GM19452 (cell line): ENCODE measurements at regions not wholly inside any gene's neighbourhood (a gene's known extent, or its start where the extent isn't known, plus 50 kb on each side); places are given as distances from the start of the nearest gene placed in this dataset.
"Not testable (repeated sequence)": the region's sequence is repeated elsewhere in the genome, so short reads cannot be mapped to it uniquely, and the experiment has no call there.

Source experiments
- ATAC-seq: cut with Tn5 transposase; IDR thresholded peaks from one replicate; pipeline ENCODE4 v1.9.1; 2021; ENCODE audit not compliant: unreplicated experiment

DNA sequence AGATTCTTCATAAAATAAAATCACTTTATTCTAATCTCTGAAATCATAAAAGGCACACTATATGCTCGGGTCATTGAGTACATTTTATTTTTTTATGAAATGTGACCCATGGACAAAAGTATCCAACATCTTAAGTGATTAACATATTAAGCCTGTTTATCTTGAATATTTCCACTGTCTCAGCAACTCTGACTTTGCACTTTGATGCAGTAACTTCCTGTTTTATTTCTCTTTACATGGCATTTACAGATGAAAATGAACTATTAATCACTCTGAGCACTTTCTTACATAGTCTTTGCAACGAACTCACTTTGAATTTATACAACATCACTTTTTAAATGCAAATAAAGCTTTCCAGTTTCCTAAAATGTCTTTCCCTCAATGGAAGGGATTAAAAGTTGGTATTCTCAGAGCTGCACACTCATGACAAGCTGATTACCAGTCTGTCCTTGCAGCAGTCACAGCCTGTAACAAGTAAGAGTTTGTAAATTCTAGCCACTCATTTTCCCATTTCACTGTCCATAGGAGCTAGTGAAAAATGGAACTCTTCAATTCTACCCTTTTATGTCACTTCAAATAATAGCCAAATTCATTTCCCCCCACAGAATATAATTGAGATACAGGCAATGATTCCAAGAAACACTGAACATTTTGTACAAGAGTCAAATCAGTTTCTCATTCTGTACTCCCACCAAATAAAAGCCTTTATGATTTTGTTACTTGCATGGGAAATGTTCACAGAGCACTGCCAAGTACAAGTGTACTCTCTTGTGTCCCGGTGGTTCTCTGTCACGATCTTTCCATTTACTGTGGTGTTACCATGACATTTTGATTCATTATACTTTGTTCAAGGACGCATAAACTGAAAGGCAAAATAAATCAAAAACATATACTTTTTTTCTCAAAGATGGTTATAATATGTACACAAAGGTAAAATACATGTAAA is 1968.9 kb downstream of the PCDH9 start:
- no peak for ATAC-seq

GRCh38 chr13:65240773-65241172 is 1989.4 kb downstream of the PCDH9 start:
- ATAC-seq: no peak

DNA sequence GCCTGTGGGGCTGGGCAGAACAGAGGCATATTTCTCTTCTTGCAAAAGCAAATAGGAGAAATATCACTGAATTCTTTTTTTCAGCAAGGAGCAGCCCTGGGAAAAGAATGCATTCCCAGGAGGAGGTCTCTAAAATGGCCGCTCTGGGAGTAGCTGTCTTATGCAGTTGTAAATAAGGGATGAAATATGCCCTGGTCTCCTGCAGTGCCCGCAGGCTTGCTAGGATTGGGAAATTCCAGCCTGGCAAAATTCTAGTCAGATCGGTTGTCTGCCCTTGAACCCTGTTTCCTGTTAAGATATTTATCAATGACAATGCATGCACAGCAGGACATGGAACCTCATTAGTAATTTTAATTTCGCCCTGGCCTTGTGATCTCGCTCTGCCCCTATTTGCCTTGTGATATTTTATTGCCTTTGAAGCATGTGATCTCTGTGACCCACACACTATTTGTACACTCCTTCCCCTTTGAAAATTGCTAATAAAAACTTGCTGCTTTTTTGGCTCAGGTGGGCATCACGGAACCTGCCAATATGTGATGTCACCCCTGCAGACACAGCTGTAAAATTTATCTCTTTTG is 1993.2 kb downstream of the PCDH9 start:
- no peak for ATAC-seq

DNA sequence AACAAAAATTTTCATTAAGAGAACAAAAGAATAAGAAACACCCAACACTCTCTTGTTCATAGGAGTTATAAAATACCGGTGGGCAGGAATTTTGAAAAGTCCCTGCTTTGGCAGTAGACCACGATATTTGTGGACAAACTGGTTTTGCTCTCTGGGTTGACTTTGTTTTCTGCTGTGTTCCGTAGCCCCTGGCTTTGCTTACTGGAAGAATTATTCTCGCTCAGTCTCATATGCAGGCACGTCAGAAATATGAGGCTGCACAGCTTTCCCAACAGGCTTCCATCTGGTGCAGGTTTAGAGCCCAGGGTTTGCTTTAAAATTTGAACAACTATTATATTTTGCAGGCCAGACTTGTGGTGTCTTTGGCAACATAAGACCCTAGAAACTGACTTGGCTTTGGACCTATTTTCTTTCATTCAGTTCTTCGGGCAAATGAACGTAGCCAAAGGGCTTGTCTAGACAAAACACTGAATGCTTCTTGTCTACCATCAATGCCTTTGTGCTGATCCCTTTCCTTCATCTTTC is 2012.6 kb downstream of the PCDH9 start:
- no peak for ATAC-seq

GRCh38 chr13:65202845-65203244 is 2027.3 kb downstream of the PCDH9 start:
- not testable (repeated sequence) for ATAC-seq

DNA sequence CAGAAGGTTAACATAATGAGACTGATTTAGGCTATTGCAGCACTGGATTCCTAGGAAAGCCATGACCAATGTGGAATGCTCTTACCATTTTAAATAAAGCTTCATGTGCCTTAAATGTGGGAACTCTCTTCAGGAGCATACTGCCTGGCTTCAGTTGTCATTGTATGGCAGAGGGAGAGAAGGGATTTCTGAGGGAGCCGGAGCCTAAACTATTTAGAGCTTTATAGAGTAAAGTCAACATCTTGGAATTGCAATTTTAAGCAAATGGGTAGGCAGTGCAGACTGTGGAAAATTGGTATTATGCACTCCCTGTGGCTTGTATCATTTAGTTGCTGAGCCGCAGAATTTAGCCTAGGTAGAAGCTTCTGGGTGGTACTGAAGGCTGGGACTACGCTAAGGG is 2041.4 kb downstream of the PCDH9 start:
- no peak for ATAC-seq

DNA sequence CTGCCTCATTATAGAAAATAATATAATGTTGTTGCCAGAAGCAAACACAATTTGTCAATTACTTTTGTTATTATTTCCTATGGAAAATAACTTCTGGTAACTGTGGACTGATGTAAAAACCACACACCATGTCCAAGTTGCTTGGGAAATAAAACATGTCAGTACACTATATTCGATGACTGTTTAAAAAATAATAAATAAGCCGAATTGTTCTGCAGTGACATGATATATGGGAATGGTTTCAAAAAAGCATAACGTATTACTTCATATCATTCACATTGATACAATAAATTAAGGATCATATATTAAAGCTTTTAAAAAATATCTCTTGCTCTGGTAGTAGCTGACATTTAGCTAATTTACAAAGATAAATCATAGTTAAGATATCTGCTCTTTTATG is 2062.1 kb downstream of the PCDH9 start:
- no peak for ATAC-seq

DNA sequence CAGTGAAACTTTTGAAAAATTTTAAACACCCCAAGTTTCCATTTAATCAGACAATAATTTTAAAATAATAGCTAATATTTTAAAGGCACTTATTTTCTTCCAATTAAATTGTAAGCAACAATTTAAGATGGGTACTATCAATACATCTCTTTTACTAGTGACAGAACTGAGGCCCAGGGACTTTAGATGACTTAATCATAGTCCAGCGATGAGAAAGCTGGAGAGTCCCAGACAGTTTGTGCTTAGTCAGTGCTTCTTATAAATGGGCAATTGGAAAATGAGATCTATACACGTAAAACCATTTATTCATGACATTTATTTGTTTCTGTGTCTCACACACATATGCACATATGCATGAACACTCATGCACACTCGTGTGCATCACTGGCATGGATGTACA is 2063.5 kb downstream of the PCDH9 start:
- no peak for ATAC-seq

DNA sequence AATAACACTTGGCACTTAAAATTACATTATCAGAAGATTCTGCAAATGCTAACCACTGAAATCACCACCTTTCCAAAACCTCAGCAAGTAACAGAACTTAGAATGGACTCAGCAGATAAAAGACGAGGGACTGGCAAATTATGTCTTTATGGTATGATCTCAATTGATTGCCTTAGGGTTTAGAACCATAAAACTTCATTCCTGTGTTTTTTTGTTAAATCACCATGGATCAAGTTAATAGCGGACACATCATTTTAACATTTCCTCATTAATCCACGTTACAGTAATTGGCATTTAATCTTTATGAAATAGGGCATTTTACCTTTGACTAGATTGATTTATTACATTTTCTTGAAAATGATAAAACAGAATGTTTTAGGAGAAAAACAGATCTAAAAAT is 2070.3 kb downstream of the PCDH9 start:
- no peak for ATAC-seq

DNA sequence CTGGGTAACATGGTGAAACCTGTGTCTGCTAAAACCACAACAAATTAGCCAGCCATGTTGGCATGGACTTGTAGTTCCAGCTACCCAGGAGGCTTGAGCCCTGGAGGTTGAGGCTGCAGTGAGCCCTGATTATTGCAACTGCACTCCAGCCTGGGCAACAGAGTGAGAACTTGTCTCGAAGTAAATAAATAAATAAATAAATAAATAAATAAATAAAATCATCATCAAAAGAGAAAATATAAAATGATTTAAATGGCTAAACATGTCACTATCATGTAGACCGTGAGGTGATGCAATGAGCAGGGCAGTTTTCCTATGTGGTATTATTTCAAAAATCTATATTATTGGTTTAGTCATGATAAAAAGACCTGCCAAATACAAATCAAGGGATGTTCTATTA is 2074.3 kb downstream of the PCDH9 start:
- ATAC-seq: no peak

DNA sequence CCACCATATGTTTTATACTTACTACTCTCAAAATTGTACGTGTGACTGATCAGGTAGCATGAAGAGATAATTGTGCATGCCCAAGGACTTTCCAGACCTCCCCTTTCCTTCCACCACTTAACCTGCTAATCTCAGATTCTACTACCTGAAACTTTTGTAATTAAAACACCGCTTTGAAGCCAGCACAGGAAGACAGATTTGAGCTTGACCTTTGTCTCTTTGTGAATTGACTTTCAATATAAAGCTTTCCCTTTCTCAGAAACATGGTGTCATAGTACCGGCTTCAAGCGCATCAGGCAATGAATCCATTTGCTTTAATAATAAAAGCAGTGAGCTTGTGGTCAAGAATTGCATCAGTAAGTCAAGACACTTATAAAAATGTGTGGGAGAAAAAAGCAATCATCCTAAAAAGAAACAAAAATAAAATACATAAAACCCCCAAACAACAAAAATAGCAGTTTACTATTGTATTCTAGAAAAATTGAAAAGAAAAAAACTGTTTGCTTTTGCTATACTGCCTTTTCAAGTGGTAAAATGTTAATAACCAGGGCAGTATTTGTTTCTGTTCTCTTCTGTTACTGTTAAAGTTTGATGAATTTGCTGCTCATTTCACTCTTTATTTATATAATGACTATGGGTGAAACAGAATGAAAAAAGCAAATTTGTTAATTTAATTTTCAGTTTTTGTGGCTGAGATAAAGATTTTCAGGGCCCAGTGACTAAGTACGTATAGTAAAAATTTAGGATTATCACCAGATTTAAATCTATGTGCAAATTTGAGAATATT is 2075.3 kb downstream of the PCDH9 start:
- no peak for ATAC-seq

DNA sequence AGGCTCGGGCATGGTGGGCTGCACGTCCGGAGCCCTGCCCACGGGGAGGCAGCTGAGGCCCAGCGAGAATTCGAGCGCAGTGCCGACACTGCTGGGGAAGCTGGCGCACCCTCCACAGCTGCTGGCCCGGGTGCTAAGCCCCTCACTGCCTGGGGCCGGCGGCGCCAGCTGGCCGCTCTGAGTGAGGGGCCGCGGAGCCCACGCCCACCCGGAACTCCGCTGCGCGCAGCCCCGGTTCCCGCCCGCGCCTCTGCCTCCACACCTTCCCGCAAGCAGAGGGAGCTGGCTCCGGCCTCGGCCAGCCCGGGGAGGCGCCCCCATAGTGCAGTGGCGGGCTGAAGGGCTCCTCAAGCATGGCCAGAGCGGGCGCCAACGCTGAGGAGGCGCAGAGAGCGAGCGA is 2080.4 kb downstream of the PCDH9 start:
- no peak for ATAC-seq

GRCh38 chr13:65143920-65144319 is 2086.2 kb downstream of the PCDH9 start:
- no peak for ATAC-seq

- ATAC-seq: no peak
These were observed 2097.0 kb downstream of the PCDH9 start for GRCh38 chr13:65133094-65133493.

DNA sequence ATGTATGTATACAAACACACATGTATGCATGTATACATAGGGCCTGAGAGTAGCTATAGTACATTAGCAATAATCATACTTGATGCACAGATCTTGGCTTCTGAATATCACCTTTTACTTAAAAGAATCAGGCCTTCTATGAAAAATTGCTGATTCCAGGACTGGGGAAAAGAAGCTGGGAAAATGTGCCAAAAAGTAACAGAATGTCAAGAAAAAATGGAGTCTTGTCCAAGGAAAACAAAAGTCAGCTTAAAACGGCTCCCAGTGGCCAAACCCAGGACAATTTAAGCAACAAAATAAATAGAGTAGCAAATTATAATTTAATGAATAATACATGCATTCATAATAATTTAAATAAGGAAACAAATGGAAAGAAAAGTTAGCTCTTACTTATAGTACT is 2104.9 kb downstream of the PCDH9 start:
- no peak for ATAC-seq

GRCh38 chr13:65112531-65112941 is 2117.6 kb downstream of the PCDH9 start:
- ATAC-seq: no peak

GRCh38 chr13:65112123-65112522 is 2118.0 kb downstream of the PCDH9 start:
- ATAC-seq: no peak

GRCh38 chr13:65111223-65111622 is 2118.9 kb downstream of the PCDH9 start:
- no peak for ATAC-seq

DNA sequence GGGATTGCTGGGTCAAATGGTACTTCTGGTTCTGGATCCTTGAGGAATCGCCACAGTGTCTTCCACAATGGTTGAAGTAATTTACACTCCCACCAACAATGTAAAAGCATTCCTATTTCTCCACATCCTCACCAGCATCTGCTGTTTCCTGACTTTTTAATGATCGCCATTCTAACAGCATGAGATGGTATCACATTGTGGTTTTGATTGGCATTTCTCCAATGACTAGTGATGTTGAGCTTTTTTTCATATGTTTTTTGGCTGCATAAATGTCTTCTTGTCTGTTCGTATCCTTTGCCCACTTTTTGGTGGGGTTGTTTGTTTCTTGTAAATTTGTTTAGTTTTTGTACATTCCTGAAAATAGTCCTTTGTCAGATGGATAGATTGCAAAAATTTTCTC is 2125.7 kb downstream of the PCDH9 start:
- not testable (repeated sequence) for ATAC-seq

DNA sequence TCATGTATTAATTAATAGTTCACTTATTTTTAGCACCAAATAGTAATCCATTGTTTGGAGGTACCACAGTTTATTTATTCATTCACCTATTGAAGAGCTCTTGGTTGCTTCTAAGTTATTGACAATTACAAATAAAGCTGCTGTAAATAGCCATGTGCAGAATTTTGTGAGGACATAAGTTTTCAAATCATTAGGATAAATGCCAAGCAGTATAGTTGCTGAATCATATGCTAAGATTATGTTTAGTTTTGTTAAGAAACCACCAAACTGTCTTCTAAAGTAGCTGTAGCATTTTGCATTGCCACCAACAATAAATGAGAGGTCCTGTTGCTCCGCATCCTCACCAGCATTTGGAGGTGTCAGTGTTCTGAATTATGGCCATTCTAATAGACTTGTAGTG is 2126.8 kb downstream of the PCDH9 start:
- ATAC-seq: no peak
